HL-60 (cell line): ENCODE measurements at regions not wholly inside any gene's neighbourhood (a gene's known extent, or its start where the extent isn't known, plus 50 kb on each side); places are given as distances from the start of the nearest gene placed in this dataset.

Experiments
- GABPA ChIP-seq: IDR thresholded peaks from 2 replicates; pipeline ENCODE4 v1.6.1; 2012; ENCODE audit warnings: low read depth
- POLR2AphosphoS5 ChIP-seq: IDR thresholded peaks from 2 replicates; pipeline ENCODE4 v1.6.1; 2012; ENCODE audit warnings: low read depth
- SPI1 ChIP-seq: IDR thresholded peaks from 2 replicates; pipeline ENCODE4 v1.6.1; 2012; ENCODE audit warnings: low read depth, mild to moderate bottlenecking, borderline replicate concordance
- TF ChIP-seq, protein P1 (sequence below): IDR thresholded peaks from one replicate; pipeline ENCODE4 v1.5.1; 2011; ENCODE audit warnings: low read length, control low read depth, inconsistent platforms; ENCODE audit not compliant: insufficient read depth
- TF ChIP-seq, protein P2 (sequence below): IDR thresholded peaks from 2 replicates; pipeline ENCODE4 v1.6.1; 2012; ENCODE audit warnings: low read depth; ENCODE audit not compliant: insufficient replicate concordance

DNA sequence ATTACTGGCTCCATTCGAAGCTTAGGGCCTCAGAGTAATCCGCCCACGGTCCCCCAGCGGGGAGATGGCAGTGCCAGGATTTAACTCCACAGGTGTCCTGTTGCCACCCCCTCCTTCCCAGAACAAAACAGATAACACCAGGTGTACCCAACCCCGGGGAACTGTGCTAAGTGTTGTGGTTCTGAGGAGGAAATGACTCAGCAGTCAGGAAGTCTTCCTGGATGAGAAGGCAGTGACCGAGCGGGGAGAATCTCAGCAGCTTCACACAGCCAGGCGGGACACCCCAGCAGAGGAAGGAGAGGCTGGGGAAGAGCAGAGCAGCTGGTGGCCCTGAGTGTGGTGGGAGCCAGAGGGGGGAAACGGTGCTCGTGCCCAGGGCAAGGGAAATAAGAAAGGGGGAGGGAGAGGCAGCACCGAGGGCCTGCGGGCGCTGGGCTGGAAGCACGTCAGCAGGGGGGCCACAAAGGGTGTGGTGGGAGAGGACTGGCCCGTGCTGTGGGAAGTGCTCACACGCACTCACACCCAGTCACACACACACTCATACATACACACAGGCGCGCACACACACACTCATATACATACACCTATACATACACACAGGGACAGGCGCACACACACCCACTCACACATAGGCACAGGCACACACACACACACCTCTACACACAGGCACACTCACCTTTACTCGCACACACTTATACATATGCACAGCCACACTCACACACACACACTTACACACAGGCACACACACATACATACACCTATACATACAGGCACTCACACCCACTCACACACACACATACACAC is 59.8 kb upstream of the CHST15 start:
- TF ChIP-seq POLR2AphosphoS5 (no peak), SPI1 (no peak; the same call in 1 of the 2 replicates), GABPA (no peak)
- TF ChIP-seq, protein P1, sequence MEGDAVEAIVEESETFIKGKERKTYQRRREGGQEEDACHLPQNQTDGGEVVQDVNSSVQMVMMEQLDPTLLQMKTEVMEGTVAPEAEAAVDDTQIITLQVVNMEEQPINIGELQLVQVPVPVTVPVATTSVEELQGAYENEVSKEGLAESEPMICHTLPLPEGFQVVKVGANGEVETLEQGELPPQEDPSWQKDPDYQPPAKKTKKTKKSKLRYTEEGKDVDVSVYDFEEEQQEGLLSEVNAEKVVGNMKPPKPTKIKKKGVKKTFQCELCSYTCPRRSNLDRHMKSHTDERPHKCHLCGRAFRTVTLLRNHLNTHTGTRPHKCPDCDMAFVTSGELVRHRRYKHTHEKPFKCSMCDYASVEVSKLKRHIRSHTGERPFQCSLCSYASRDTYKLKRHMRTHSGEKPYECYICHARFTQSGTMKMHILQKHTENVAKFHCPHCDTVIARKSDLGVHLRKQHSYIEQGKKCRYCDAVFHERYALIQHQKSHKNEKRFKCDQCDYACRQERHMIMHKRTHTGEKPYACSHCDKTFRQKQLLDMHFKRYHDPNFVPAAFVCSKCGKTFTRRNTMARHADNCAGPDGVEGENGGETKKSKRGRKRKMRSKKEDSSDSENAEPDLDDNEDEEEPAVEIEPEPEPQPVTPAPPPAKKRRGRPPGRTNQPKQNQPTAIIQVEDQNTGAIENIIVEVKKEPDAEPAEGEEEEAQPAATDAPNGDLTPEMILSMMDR, result no peak
- TF ChIP-seq, protein P2, sequence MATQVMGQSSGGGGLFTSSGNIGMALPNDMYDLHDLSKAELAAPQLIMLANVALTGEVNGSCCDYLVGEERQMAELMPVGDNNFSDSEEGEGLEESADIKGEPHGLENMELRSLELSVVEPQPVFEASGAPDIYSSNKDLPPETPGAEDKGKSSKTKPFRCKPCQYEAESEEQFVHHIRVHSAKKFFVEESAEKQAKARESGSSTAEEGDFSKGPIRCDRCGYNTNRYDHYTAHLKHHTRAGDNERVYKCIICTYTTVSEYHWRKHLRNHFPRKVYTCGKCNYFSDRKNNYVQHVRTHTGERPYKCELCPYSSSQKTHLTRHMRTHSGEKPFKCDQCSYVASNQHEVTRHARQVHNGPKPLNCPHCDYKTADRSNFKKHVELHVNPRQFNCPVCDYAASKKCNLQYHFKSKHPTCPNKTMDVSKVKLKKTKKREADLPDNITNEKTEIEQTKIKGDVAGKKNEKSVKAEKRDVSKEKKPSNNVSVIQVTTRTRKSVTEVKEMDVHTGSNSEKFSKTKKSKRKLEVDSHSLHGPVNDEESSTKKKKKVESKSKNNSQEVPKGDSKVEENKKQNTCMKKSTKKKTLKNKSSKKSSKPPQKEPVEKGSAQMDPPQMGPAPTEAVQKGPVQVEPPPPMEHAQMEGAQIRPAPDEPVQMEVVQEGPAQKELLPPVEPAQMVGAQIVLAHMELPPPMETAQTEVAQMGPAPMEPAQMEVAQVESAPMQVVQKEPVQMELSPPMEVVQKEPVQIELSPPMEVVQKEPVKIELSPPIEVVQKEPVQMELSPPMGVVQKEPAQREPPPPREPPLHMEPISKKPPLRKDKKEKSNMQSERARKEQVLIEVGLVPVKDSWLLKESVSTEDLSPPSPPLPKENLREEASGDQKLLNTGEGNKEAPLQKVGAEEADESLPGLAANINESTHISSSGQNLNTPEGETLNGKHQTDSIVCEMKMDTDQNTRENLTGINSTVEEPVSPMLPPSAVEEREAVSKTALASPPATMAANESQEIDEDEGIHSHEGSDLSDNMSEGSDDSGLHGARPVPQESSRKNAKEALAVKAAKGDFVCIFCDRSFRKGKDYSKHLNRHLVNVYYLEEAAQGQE, result no peak
